Hepatocyte (in vitro differentiated cells): ENCODE measurements at regions not wholly inside any gene's neighbourhood (a gene's known extent, or its start where the extent isn't known, plus 50 kb on each side); places are given as distances from the start of the nearest gene placed in this dataset.
A peak's percentile ranks its signal among the peaks of the same experiment; 100 is the strongest.

ENCODE experiments used
- DNase-seq: peaks from one replicate; pipeline ENCODE4 v3.0.0-alpha.2; 2016; ENCODE audit warnings: low spot score
- H2AFZ ChIP-seq: fragments of 200-600 bp; sonication (generic); 2 replicates; pipeline ENCODE4 v1.6.0; 2016; ENCODE audit warnings: antibody characterized with exemption, mild to moderate bottlenecking
- H3K27ac ChIP-seq: fragments of 200-600 bp; sonication (generic); 2 replicates; pipeline ENCODE4 v1.5.1; 2016; ENCODE audit warnings: mild to moderate bottlenecking
- H3K27me3 ChIP-seq: fragments of 200-600 bp; sonication (generic); 2 replicates; pipeline ENCODE4 v1.6.1; 2016
- H3K36me3 ChIP-seq: fragments of 200-600 bp; sonication (generic); replicated peaks from 2 replicates; pipeline ENCODE4 v1.5.1; 2016; ENCODE audit warnings: low read depth; ENCODE audit not compliant: insufficient read depth
- H3K4me1 ChIP-seq: fragments of 200-600 bp; sonication (generic); 2 replicates; pipeline ENCODE4 v1.5.1; 2016; ENCODE audit warnings: mild to moderate bottlenecking, moderate library complexity; ENCODE audit not compliant: insufficient read depth
- H3K4me2 ChIP-seq: fragments of 200-600 bp; sonication (generic); 2 replicates; pipeline ENCODE4 v1.6.0; 2016
- H3K4me3 ChIP-seq: fragments of 200-600 bp; sonication (generic); 2 replicates; pipeline ENCODE4 v1.5.1; 2016; ENCODE audit warnings: mild to moderate bottlenecking
- H3K79me2 ChIP-seq: fragments of 200-600 bp; sonication (generic); 2 replicates; pipeline ENCODE4 v1.6.0; 2017; ENCODE audit warnings: mild to moderate bottlenecking
- H3K9me2 ChIP-seq: fragments of 200-600 bp; sonication (generic); replicated peaks from 2 replicates; pipeline ENCODE4 v1.6.0; 2017; ENCODE audit warnings: mild to moderate bottlenecking; ENCODE audit not compliant: insufficient read depth
- H3K9me3 ChIP-seq: fragments of 200-600 bp; sonication (generic); 2 replicates; pipeline ENCODE4 v1.5.1; 2016; ENCODE audit warnings: low read depth, mild to moderate bottlenecking
- H4K20me1 ChIP-seq: fragments of 200-600 bp; sonication (generic); 2 replicates; pipeline ENCODE4 v1.6.0; 2016; ENCODE audit warnings: mild to moderate bottlenecking; ENCODE audit not compliant: insufficient read depth, poor library complexity, severe bottlenecking
- EZH2 ChIP-seq: fragments of 200-600 bp; sonication (generic); IDR thresholded peaks from 2 replicates; pipeline ENCODE4 v1.6.1; 2016; ENCODE audit warnings: antibody characterized with exemption, mild to moderate bottlenecking, borderline replicate concordance
- EZH2phosphoT487 ChIP-seq: fragments of 200-600 bp; sonication (generic); IDR thresholded peaks from one replicate; pipeline ENCODE4 v1.6.1; 2018; ENCODE audit warnings: antibody characterized with exemption, mild to moderate bottlenecking, low read depth, moderate library complexity; ENCODE audit not compliant: unreplicated experiment, severe bottlenecking
- WGBS: methylation state at CpG from one replicate; pipeline ENCODE4 v1.1.6; 2016; ENCODE audit warnings: low lambda C conversion rate; ENCODE audit errors: missing lambda C conversion rate; 5-methylcytosine and 5-hydroxymethylcytosine counted together
- TF ChIP-seq, protein P1 (sequence below): fragments of 200-600 bp; sonication (generic); IDR thresholded peaks from 2 replicates; pipeline ENCODE4 v1.5.1; 2016; ENCODE audit warnings: antibody characterized with exemption, mild to moderate bottlenecking; ENCODE audit not compliant: poor library complexity

- no peak for TF ChIP-seq EZH2
- TF ChIP-seq, protein P1, sequence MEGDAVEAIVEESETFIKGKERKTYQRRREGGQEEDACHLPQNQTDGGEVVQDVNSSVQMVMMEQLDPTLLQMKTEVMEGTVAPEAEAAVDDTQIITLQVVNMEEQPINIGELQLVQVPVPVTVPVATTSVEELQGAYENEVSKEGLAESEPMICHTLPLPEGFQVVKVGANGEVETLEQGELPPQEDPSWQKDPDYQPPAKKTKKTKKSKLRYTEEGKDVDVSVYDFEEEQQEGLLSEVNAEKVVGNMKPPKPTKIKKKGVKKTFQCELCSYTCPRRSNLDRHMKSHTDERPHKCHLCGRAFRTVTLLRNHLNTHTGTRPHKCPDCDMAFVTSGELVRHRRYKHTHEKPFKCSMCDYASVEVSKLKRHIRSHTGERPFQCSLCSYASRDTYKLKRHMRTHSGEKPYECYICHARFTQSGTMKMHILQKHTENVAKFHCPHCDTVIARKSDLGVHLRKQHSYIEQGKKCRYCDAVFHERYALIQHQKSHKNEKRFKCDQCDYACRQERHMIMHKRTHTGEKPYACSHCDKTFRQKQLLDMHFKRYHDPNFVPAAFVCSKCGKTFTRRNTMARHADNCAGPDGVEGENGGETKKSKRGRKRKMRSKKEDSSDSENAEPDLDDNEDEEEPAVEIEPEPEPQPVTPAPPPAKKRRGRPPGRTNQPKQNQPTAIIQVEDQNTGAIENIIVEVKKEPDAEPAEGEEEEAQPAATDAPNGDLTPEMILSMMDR, result no peak
- TF ChIP-seq EZH2phosphoT487, result no peak
- no peaks in the 10 kb centered on the region for H3K79me2 ChIP-seq
- 91% methylated on average over 9 of the region's 9 CpGs for WGBS
- H3K4me1 ChIP-seq, result no peaks in the 10 kb centered on the region
- H4K20me1 ChIP-seq, result no peaks in the 10 kb centered on the region
- no peak overlapping the region for H2AFZ ChIP-seq
- no peak overlapping the region for H3K4me2 ChIP-seq
- H3K27ac ChIP-seq, result no peak overlapping the region
- H3K4me3 ChIP-seq, result no peak overlapping the region
- H3K9me3 ChIP-seq, result no peaks in the 10 kb centered on the region
- no peaks in the 10 kb centered on the region for H3K27me3 ChIP-seq
- DNase-seq, result no peak
- no peaks in the 10 kb centered on the region for H3K9me2 ChIP-seq
- H3K36me3 ChIP-seq, result no peaks in the 10 kb centered on the region
Measured at GRCh38 chr12:46919666-46920400, 94.0 kb upstream of the SLC38A4 start.

DNA sequence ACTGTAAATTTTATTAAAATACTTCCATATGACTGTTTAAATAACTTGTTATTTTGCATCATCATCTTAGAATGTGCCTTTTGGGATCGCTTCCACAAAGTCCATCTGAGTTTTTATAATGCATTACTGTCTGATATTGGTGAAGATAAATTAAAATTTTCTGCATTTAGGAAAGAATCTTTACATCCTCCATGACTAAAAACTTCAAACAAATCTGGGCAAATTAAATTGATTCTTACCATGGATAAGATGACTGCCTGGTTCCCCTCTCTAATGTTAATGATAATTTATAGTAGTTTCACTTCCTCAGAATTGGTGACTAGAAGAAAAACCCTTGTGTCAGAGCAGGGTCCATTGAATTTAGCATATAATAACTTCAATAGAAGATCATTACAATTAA lies 94.7 kb upstream of the SLC38A4 start:
- no peaks in the 10 kb centered on the region for H3K27me3 ChIP-seq
- no peaks in the 10 kb centered on the region for H3K79me2 ChIP-seq
- no peaks in the 10 kb centered on the region for H3K9me2 ChIP-seq
- H3K36me3 ChIP-seq, result no peaks in the 10 kb centered on the region
- H3K4me3 ChIP-seq, result no peak overlapping the region
- no peaks in the 10 kb centered on the region for H3K4me1 ChIP-seq
- H3K4me2 ChIP-seq, result no peak overlapping the region
- H2AFZ ChIP-seq, result no peak overlapping the region
- H4K20me1 ChIP-seq, result no peaks in the 10 kb centered on the region
- TF ChIP-seq EZH2phosphoT487, result no peak
- TF ChIP-seq, protein P1, result no peak
- H3K27ac ChIP-seq, result no peak overlapping the region
- WGBS, result 91% methylated on average over 1 of the region's 1 CpG
- DNase-seq, result no peak
- no peaks in the 10 kb centered on the region for H3K9me3 ChIP-seq

- Histone ChIP-seq H3K4me3 (no peak overlapping the region), H3K9me2 (no peaks in the 10 kb centered on the region), H3K4me2 (no peak overlapping the region), H3K4me1 (no peaks in the 10 kb centered on the region), H2AFZ (no peak overlapping the region), H3K36me3 (no peaks in the 10 kb centered on the region), H3K79me2 (no peaks in the 10 kb centered on the region), H3K27ac (peak overlapping the region; percentile 3), H3K9me3 (no peaks in the 10 kb centered on the region), H4K20me1 (no peaks in the 10 kb centered on the region), H3K27me3 (no peaks in the 10 kb centered on the region)
- DNase-seq, result no peak
- 93% methylated on average over 3 of the region's 3 CpGs for WGBS
- TF ChIP-seq, protein P1, result no peak
- TF ChIP-seq EZH2 (no peak), EZH2phosphoT487 (no peak)
Measured at GRCh38 chr12:46921048-46921763, 95.4 kb upstream of the SLC38A4 start.
